GDM1 (cell line): ENCODE measurements at regions not wholly inside any gene's neighbourhood (a gene's known extent, or its start where the extent isn't known, plus 50 kb on each side); places are given as distances from the start of the nearest gene placed in this dataset.
"Not testable (repeated sequence)": the region's sequence is repeated elsewhere in the genome, so short reads cannot be mapped to it uniquely, and the experiment has no call there.

Experiments
- DNase-seq: peaks from one replicate; lab custom pipeline; 2025; lab: John Stamatoyannopoulos, UW

DNA sequence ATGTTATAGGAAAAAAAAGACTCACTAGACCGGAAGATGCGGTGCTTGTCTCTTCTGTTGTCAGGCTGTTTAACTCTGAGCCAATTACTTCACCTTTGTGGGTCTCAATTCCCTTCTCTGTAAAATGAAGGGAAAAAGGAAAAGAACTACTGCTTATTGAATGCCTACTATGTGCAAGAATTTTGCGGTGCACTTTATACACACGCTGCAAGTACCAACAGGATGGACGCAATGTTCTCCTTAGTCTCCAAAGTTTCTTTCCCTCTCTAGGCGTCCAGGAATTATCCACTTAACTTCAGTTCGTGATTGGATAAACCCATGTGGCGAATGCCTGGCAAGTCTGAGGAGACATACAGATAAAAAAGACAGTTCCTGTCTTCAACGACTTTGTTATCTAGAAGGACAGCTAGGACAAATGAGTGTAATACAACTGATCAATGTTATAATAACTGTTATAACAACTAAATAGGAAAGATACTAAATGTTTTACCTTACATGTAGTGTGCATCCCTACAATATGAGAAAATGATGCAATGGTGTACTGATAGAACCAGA, 69.0 kb upstream of the JARID2 start:
- no peak for DNase-seq

DNA sequence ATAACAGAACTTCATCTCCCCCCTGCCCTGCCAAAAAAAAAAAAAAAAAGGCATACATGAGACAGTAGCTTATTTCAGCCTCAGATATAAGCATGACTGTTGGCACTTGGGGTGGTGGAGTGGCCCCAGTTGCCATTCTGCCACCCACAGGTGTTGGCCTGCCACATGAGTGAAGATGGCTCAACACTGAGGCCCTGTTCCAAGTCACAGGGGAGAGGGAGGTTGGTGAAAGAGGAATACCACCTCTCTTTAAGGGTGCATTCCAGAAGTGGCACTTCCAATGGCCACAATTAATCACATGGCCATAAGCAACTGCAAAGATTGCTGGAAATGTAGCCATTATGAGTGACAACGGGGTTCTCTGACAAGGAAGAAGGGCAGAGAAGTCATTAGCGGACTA, 61.9 kb upstream of the JARID2 start:
- DNase-seq: no peak

DNA sequence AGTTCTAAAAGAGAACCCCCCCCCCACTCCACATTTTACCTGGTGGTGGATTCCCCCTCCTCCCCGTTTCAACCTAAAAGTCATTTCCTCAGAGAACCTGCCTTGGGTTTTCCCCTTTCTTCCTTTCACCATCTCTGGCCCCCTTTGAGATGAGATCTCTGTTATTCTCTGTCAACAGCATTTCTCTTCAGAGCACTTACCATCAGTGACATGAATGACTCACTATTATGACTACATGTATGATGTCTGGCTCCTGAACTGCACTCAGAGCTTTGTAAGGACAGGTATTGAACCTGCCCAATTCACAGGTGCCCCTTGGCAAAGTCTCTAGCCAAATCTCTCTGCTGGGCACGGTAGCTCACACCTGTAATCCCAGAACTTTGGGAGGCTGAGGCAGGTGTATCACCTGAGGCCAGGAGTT, 61.4 kb upstream of the JARID2 start:
- DNase-seq: no peak

DNA sequence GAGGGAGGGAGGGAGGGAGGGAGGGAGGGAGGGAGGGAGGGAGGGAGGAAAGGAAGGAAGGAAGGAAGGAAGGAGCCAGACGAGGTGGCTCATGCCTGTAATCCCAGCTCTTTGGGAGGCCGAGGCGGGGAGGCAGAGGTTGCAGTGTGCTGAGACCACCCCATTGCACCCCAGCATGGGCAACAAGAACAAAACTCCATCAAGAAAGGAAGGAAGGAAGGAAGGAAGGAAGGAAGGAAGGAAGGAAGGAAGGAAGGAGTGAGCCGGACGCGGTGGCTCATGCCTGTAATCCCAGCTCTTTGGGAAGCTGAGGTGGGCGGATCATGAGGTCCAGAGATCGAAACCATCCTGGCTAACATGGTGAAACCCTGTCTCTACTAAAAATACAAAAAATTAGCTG, 60.8 kb upstream of the JARID2 start:
- not testable (repeated sequence) for DNase-seq

DNA sequence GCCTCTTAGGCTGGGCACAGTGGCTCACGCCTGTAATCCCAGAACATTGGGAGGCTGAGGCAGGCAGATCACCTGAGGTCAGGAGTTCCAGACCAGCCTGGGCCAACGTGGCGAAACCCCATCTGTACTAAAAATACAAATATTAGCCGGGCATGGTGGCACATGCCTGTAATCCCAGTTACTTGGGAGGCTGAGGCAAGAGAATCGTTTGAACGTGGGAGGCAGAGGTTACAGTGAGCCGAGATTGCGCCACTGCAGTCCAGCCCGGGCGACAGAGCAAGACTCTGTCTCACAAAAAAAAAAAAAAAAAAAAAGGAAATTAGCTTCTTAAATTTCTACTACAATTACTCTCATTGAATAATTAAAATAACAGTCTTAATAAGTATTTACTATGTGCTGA, 52.4 kb upstream of the JARID2 start:
- not testable (repeated sequence) for DNase-seq

DNA sequence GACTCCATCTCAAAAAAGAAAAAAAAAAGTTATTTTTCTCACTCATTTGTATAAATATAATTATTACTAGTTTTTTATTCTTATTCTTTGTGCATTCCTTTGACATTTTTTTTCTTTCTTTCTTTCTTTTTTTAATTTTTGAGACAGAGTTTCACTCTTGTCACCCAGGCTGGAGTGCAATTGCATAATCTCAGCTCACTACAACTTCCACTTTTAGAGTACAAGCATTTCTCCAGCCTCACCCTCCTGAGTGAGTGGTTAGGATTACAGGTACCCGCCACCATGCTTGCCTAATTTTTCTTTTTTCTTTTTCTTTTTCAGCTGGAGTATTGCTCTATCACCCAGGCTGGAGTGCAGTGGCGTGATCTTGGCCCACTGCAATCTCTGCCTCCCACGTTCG, 51.4 kb upstream of the JARID2 start:
- no peak for DNase-seq
